Hematopoietic multipotent progenitor cell treated with erythropoietin and hydrocortisone succinate and interleukin-3 and kit ligand, for 6 days (in vitro differentiated cells): ENCODE measurements at regions not wholly inside any gene's neighbourhood (a gene's known extent, or its start where the extent isn't known, plus 50 kb on each side); places are given as distances from the start of the nearest gene placed in this dataset.
"Not testable (repeated sequence)": the region's sequence is repeated elsewhere in the genome, so short reads cannot be mapped to it uniquely, and the experiment has no call there.

Experiments used
- DNase-seq: peaks from one replicate; pipeline ENCODE4 v3.0.0-alpha.2; 2015

- DNase-seq: no peak
These were observed 212.5 kb upstream of the EEF2KMT start for GRCh38 chr16:5309946-5310611.

- no peak for DNase-seq
These were observed 207.4 kb upstream of the EEF2KMT start for GRCh38 chr16:5305023-5305422.

- no peak for DNase-seq
These were observed 204.9 kb upstream of the EEF2KMT start for GRCh38 chr16:5302372-5303114.

- DNase-seq: no peak
These were observed 200.6 kb upstream of the EEF2KMT start for GRCh38 chr16:5298202-5298601.

DNA sequence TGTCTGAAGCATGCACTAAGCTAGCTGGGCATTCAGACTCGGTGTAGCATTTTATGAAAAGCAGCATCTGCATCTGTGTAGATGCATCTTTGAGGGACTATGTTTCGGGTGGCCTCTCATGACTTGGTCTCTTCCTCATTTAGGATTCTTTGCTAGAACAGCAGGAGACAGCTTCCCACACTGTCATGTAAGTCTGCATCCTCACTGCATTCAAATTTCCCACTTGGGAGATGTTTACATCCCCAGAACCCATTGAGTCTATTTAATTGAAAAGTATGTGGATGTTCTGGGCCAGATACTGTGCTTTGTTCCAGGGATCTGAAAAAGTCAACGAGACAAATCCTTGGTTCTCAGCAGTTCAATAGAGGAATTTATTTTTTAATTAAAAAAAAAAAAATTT lies 198.6 kb upstream of the EEF2KMT start:
- DNase-seq: no peak

GRCh38 chr16:5295304-5295703 lies 197.7 kb upstream of the EEF2KMT start:
- not testable (repeated sequence) for DNase-seq

DNA sequence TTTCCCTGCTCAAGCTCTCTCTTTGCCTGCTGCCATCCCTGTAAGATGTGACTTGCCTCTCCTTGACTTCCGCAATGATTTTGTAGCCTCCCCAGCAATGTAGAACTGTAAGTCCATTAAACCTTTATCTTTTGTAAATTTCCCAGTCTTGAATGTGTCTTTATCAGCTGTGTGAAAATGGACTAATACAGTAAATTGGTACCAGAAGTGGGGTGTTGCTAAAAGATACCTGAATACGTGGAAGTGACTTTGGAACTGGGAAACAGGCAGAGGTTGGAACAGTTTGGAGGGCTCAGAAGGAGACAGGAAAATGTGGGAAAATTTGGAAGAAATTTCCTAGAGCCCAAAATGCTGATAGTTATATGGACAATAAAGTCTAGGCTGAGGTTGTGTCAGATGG lies 184.6 kb upstream of the EEF2KMT start:
- DNase-seq: not testable (repeated sequence)

- DNase-seq: no peak
These were observed 159.9 kb upstream of the EEF2KMT start for GRCh38 chr16:5257462-5257861.

- no peak for DNase-seq
These were observed 155.2 kb upstream of the EEF2KMT start for GRCh38 chr16:5252791-5253190.

DNA sequence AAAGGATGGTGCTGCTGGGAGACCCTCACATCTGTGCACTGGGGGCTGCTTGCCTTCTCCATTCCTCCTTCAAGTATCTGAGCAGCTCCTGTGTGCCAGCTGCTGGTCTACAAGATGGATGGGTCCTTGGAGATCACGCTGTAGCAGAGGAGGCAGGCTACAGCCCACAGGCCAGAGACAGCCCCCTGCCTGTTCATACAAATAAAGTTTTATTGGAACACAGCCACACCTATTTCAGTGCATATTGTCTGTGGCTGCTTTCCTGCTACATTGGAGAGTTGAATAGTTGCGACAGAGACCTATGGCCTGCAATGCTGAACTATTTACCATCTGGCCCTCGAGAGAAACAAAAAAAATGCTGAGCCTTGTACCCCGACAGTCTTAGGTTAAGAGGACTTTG lies 149.8 kb upstream of the EEF2KMT start:
- not testable (repeated sequence) for DNase-seq

GRCh38 chr16:5240278-5240626 lies 142.7 kb upstream of the EEF2KMT start:
- not testable (repeated sequence) for DNase-seq

DNA sequence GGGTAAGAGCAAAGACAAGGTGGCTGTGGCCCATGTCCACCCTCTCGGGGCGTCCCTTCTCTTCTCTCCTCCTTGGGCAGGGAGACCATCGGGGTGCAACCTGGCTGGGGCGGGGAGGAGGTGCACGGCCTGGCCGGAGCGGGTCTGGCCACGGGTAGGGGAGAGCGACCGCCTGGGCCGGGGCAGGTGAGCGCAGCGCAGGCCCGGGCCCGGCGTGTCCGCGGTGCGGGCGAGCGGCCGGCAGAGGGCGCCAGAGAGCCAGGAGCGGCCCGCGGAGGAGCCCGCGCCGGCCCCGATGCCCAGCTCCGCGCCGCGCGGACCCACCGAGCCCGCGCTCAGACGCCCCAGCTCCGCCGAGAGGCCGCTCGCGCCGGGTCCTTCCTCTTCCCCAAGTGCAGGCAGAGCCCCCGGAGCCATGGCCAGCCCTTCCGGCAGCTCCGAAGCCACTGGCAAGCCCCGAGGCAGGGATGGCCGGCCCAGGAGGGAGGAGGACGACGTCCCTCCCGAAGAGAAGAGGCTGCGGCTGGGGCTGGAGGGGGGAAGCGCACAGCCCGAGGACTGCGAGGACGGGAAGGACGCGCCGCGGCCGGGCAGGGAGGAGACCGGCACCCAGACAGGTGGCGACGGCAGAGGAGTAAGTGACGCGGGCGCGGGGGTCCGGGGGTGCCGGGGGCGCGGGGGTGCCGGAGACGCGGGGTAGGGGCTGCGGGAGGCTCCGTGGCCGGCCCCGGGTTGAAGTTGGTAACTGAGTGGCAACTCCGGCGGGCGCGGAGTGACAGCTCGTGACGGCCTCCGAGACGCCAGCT lies 142.1 kb upstream of the EEF2KMT start:
- peak; percentile 34 for DNase-seq

DNA sequence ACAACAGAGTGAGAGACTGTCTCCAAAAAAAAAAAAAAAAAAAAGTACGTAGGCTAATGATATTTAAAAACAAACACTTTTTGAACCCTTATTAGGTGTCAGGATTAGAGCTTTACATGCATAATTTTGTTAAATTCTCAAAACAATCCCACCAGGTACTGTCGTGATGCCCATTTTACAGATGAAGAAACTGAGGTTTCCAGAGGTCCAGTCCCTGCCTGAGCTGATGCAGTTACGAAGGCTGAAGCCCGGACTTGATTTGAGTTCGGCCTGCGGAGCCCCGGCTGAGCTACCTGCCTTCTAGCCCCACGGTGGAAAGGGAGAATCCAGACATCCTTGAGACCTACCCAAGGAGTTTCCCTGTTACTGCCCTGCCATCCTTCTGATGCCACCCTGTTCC lies 137.5 kb upstream of the EEF2KMT start:
- DNase-seq: no peak

DNA sequence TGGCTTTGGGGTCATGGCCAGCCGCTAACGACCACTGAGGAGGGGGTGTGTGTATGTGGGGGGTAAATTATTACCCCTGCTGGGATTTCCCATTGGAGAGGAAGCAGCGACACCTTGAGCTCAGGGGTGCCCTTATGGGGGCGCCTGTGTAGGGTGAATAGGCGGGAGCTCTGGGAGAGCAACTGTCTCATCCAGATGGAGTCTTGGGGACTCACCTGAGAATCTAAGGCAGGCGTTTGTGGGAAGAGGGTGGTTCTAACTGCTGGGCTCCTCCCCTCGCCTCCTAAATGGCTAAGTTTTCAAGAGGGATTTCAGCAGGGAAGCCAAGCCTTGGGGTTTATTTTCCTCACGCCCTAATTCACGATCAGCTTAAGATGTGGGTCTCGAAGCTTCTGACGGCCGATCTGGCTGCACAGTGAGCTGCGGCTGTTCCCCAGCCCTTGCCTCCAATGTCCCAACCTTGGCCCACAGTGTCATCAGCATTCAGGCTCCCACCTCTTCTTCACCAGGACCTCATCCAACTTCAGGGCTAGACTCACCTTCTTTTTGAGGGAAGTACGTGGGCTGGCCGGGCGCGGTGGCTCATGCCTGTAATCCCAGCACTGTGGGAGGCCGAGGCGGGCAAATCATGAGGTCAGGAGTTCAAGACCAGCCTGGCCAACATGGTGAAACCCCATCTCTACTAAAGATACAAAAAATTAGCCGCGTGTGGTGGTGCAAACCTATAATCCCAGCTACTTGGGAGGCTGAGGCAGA lies 136.9 kb upstream of the EEF2KMT start:
- DNase-seq: no peak

DNA sequence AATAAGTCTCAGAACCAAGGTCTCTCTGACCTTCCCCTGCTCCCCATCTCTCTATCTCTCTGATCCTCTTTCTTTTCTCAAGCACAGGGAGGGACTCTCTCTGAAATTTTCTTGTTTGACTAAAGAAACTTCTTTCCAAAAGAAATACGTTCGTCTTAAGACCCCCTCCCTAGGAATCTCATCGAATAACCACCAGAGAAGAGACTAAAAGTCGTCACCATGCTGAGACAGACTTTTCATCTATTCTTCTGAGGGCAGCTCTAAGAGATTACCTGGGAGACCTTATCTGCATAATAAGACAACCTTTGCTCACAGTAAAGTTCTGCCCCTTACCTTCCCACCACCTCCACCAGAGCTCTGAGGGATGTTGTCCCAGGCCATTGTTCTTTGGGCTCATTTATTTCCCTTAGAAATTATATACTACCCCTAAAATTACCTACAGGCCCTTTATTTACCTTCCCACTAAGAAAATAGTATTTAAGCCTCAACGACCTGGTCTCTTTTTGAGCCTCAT lies 133.7 kb upstream of the EEF2KMT start:
- DNase-seq: no peak

- no peak for DNase-seq
These were observed 130.8 kb upstream of the EEF2KMT start for GRCh38 chr16:5228369-5228768.

- DNase-seq: no peak
These were observed 128.5 kb upstream of the EEF2KMT start for GRCh38 chr16:5225931-5226655.

DNA sequence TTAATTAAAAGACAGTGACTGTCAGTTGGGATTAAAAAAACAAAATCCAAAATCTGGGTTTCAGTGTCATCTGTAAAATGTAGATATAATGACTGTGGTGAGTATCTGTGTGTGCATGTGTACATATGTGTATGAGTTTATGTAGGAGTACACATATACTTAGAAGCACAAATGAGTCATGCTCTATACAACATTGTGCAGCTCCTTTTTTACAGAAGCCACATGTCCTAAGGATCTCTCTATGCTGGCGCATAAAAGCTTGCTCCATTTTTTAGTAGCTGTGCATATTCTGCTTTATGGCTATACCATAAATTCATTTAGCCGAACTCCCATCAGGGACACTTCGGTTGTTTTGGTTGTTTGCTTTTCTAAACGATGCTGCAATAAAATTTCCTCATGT lies 125.2 kb upstream of the EEF2KMT start:
- no peak for DNase-seq

DNA sequence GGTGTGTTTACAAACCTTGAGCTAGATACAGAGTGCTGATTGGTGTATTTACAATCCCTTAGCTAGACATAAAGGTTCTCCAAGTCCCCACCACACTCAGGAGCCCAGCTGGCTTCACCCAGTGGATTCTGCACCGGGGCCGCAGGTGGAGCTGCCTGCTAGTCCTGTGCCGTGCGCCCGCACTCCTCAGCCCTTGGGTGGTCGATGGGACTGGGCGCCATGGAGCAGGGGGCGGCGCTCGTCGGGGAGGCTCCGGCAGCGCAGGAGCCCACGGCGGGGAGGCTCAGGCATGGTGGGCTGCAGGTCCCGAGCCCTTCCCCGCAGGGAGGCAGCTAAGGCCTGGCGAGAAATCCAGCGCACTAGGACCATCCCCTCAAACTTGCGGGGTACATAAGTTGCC lies 124.2 kb upstream of the EEF2KMT start:
- not testable (repeated sequence) for DNase-seq

GRCh38 chr16:5220705-5221104 lies 123.1 kb upstream of the EEF2KMT start:
- DNase-seq: no peak

DNA sequence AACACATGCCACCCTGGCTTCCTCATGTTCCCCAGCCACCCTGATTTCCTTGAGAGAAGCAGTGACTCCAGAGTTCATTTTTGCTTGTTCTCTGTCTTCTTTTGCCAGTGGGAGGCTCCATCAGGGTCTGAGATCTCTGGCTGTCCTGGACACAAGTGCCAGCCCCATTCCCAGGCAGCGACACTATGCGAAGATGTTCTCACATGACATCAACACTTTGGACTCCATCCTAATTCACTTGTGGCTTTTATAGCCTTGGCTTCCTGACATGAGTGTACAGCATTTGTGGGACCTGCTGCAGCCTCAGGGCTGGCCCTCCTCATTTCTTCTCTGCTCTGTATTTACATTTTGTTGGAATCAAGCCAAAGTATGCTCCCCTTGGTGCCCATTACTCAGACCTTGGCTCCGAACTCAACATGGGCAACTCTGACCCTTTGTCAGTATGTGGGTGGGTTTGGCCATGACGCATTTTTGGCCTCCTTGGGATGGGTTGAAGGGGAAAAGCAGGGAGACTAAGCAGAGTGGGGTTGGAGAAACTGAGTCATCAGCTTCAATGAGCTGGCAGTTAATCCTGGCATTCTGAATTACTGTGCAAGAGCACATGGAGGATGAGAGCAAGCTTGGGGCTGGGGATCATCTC lies 119.0 kb upstream of the EEF2KMT start:
- DNase-seq: no peak

GRCh38 chr16:5215901-5216300 lies 118.3 kb upstream of the EEF2KMT start:
- no peak for DNase-seq
